Stimulated activated CD8-positive, alpha-beta memory T cell treated with anti-CD3 and anti-CD28 coated beads, Interleukin-2, amount 100 ng/mL, for 48 hours (primary cell): ENCODE measurements at regions not wholly inside any gene's neighbourhood (a gene's known extent, or its start where the extent isn't known, plus 50 kb on each side); places are given as distances from the start of the nearest gene placed in this dataset.

Experiments
- DNase-seq, 2 donors: peaks; one replicate each; pipeline ENCODE4 v3.0.0-alpha.2; 2020; ENCODE audit warnings: low read depth in 2 of 2

GRCh38 chr6:137269803-137270202 lies 50.6 kb upstream of the IFNGR1 start:
- DNase-seq, result no peak

GRCh38 chr6:137269347-137269746 lies 50.2 kb upstream of the IFNGR1 start:
- no peak for DNase-seq
